ENCODE measurements at regions not wholly inside any gene's neighbourhood (a gene's known extent, or its start where the extent isn't known, plus 50 kb on each side); places are given as distances from the start of the nearest gene placed in this dataset.
"Not testable (repeated sequence)": the region's sequence is repeated elsewhere in the genome, so short reads cannot be mapped to it uniquely, and the experiment has no call there.

DNA sequence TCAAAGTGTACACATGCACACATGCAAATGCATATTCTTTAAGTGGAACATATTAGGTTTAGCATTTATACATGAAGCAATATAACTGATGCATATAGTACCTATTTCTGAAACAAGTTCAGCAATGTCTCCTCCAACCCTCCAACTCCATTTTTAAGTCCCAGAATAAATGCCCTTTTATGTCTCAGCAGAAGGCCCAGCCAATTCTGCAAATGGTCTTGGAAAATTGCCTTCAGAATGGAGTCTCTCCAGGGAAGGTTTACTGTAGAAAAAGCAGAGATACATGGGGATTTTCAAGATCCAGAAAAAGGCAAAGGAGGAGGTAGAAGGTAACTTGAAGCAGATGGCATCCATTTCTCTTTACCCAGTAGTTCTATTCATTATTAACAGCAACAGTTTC lies 633.3 kb downstream of the MAFB start:
- no peak for DNase-seq (ENCODE audit: low read depth)

- no peak for DNase-seq (ENCODE audit: low read depth)
Measured at GRCh38 chr20:40054311-40054710, 634.7 kb downstream of the MAFB start.

- DNase-seq (ENCODE audit: low read depth) = no peak
Measured at GRCh38 chr20:40050596-40050995, 638.4 kb downstream of the MAFB start.

DNA sequence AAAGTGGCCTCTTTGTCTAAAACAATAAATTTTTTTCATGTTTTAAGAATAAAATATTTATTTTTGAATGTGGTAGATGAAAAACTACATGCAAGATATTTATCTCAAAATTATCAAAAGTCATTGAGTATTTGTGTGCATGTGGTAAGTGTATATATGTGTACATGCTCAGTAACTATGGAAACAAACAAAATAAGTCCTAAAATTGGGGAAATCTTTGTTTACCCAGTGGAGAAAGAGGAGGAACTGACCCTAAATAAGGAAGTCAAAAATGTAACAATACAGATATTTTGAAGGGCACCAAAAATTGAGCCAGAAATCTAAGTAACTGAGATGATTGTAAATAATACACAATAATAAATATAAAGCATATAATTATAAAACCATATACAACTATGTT lies 639.2 kb downstream of the MAFB start:
- no peak for DNase-seq (ENCODE audit: low read depth)

GRCh38 chr20:40046703-40047102 lies 642.3 kb downstream of the MAFB start:
- DNase-seq (ENCODE audit: low read depth) = no peak

- no peak for DNase-seq (ENCODE audit: low read depth)
Measured at GRCh38 chr20:40037511-40037910, 651.5 kb downstream of the MAFB start.

- no peak for DNase-seq (ENCODE audit: low read depth)
Measured at GRCh38 chr20:40029589-40029988, 659.4 kb downstream of the MAFB start.

DNA sequence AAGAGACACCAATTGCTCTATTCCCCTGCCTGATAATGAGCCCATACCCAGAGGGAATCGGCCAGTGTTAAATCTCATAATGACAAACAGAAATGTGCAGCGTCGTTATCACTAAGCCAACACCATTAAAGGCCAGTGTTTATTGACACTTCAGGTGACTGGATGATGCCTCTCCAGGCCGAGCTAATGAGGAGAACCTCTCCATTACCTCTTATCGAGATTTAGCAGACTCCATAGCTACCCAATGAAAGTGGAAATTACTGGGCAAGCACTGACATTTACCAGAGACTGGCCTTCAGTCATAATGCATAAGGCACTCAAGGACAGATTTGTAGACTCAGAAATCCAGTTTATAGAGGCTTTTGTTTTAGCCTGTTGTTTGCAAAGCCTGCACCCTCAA lies 669.5 kb downstream of the MAFB start:
- DNase-seq (ENCODE audit: low read depth) = no peak

GRCh38 chr20:40017765-40018164 lies 671.3 kb downstream of the MAFB start:
- DNase-seq (ENCODE audit: low read depth) = no peak

DNA sequence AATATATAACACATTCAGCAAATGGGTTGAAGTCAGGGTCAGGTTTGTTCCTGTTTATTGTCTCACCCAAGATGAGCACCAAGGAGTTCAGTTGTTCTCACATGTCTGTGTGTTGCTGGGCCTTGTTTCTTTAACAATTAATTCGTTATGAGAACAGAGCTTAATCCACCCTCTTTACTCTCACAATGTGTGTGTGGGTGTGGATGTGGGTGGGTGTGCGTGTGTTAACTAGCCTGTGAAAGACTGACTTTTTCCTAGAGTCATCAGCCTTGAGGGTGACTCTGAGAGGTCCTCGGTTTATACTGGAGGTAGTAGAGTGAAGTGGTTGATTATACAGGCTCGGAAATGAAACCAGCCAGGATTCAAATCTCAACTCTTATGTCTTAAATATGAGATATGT lies 672.1 kb downstream of the MAFB start:
- DNase-seq (ENCODE audit: low read depth) = no peak

DNA sequence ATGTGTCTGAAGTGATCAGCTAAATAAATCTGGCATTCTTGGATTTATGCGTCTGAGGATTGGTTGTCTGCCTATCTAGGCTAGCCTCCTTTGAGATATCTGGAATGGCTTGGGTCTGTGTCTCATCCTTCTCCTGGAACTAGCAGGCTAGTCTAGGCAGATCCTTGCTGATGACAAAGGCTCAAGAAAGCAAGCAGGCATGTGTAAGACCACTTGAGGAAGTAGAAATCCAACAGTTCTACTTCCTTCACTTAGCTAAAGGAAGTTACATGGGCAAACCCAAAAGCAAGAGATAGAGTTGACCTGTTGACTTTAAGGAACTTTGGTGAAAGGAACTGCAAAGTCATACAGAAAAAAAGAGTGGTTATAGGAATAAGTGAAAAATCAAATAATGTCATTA lies 672.6 kb downstream of the MAFB start:
- no peak for DNase-seq (ENCODE audit: low read depth)

DNA sequence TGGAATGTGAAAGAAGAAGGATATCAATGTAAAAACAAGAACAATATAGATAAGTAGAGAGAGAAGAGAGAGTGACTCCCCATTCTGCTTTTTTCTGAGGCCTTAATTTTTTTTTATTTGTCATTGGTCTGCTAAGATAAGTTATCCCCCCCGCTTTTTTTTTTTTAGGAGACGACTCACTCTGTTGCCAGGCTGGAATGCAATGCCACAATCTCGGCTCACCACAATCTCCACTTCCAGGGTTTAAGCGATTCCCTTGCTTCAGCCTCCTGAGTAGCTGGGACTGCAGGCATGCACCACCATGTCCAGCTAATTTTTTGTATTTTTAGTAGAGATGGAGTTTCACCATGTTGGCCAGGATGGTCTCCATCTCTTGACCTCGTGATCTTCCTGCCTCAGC lies 677.0 kb downstream of the MAFB start:
- not testable (repeated sequence) for DNase-seq (ENCODE audit: low read depth)

- no peak for DNase-seq (ENCODE audit: low read depth)
Measured at GRCh38 chr20:40010483-40010882, 678.6 kb downstream of the MAFB start.

DNA sequence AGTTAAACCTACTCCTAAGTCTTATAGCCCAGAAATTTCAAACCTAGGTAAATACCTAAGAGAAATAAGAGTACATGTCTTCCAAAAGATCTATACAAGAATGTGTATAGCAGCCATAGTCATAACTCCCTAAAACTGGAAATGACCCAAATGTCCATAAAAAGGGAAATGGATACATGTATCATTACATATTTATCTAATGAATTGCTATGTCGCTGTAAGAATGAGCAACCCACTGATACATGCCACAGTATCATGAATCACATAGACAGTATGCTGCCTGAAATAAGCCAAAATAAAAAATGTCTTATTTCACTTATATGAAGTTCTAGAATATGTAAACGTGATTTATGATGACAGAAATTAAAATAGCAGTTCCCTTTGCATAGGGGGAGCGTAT lies 679.5 kb downstream of the MAFB start:
- DNase-seq (ENCODE audit: low read depth) = no peak

DNA sequence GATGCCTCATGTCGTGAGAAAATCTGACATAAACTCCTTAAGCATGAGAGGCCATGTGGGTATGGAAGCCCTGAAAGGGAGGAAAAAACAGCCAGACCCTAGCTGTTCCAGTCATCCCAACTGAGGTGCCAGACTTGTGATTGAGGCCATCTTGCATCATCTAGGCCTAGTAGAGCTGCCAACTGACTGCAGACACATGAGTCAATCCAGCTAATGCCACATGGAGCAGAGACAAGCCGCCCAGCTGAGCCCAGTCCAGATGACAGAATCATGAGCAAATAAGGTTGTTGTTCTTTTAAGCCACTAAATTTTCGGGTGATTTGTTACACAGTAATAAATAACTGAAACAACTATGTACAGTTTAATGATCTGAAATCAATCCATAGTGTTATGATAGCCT lies 680.9 kb downstream of the MAFB start:
- DNase-seq (ENCODE audit: low read depth) = no peak

DNA sequence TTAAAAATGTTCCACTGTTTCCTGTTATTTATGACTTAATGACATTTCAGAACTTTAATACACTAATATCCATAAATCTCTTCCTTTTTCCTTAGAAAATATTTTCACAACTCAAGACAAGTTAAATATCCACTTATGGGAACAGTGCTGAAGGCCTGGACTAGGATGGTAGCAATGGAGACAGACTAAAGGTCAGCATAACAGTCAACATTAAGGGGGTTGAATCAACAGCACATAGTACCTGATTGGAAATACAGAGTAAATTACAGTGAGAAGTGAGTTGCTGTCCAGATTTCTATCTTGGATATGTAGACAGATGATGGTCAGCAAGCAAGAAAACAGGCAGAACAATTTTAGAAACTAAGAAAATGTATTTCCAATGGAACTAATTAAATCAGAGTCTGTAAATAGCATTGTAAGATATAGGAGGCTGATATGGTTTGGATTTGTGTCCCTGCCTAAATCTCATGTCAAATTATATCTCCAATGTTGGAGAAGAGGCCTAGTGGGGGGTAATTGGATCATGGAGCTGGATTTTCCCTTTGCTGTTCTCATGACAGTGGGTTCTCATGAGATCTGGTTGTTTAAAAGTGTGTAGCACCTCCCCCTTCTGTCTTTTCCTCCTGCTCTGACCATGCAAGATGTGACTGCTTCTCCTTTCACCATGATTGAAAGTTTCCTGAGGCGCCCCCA lies 682.7 kb downstream of the MAFB start:
- DNase-seq (ENCODE audit: low read depth) = no peak

DNA sequence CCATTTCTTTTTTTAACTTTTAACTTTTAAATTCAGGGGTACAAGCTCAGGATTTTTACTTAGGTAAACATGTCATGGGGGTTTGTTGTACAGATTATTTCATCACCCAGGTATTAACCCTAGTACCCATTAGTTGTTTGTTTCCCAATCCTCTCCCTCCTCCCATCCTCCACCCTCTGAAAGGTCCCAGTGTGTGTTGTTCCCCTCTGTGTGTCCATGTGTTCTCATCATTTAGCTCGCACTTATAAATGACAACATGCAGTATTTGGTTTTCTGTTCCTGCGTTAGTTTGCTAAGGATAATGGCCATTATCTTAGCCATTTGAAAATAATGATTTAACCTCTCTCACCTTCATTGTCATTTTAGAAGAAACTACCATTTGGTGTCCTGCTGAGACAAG lies 684.9 kb downstream of the MAFB start:
- DNase-seq (ENCODE audit: low read depth) = not testable (repeated sequence)

DNA sequence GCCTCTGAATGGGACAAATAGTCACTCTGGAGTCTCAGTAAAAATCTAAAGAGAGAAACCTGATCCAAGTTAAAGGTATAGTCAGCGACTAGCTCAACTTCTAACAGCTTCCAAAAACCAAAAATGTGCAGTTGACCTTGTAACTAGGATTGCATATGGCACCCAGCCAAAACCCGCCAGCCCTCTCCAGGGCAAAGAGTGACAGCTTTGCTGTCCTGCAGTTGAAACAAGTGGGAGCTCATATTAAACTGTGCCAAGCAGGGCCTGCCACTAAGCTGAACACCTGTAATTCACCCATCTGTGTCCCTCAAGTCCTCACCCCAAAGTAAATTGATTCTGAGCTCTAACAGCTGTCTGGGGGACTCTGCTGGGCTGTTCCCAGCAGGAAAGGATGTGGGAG lies 695.3 kb downstream of the MAFB start:
- no peak for DNase-seq (ENCODE audit: low read depth)

- no peak for DNase-seq (ENCODE audit: low read depth)
Measured at GRCh38 chr20:39990692-39991091, 698.3 kb downstream of the MAFB start.

GRCh38 chr20:39988991-39989390 lies 700.0 kb downstream of the MAFB start:
- no peak for DNase-seq (ENCODE audit: low read depth)

DNA sequence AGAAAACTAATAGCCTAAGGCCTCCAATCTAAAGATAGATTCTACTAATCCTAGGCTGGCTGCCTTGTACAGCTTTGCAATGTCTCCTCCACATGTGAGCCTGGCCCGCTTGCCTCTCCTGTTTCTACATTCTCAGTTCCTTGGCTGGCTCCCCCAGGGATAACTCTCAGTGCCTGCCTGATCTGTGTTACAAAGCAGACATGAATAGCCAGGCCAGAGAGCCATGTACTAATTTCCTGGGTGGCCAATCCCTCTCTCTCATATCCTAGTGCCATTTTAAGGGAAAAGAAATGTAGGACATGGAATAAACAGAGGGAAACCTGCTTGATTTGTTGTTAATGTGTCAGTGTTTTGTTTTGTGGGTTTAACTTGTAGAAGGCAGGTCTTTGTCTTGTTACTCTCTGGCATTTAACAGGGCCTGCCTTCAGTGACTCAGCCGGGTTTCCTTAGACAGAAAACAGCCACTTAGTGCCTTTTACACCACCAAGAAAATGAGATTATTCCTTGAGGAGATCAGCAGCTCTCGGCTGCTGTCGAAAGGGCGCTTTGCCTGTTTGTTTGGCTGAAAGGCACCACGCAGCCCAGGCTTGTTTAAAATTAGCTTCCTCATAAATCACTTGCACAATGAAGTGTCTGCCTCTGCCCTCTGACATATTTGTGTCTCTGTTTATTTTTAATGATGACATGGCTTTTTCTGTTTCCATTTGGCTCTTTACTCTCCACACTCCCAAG lies 702.7 kb downstream of the MAFB start:
- DNase-seq (ENCODE audit: low read depth) = no peak

GRCh38 chr20:39985271-39985827 lies 703.7 kb downstream of the MAFB start:
- no peak for DNase-seq (ENCODE audit: low read depth)

GRCh38 chr20:39983655-39984054 lies 705.4 kb downstream of the MAFB start:
- DNase-seq (ENCODE audit: low read depth) = no peak

GRCh38 chr20:39983183-39983582 lies 705.9 kb downstream of the MAFB start:
- no peak for DNase-seq (ENCODE audit: low read depth)

Measured in GM04504 (cell line).